Right atrium auricular region (tissue), 2 donors: ENCODE measurements at regions not wholly inside any gene's neighbourhood (a gene's known extent, or its start where the extent isn't known, plus 50 kb on each side); places are given as distances from the start of the nearest gene placed in this dataset.

ENCODE experiments used
- DNase-seq: peaks from one replicate; pipeline ENCODE4 v3.0.0-alpha.2; 2019; ENCODE audit warnings: low spot score
- H3K27ac ChIP-seq, 2 donors: fragments of 200-600 bp; sonication (generic); 1 replicate in 1 of 2; 2 replicates in 1 of 2; pipeline ENCODE4 v1.5.1; 2016 to 2019
- H3K27me3 ChIP-seq, 2 donors: fragments of 200-600 bp; sonication (generic); one replicate each; pipeline versions ENCODE4 v1.5.1 to v1.6.0; 2017 to 2019
- H3K36me3 ChIP-seq: fragments of 200-600 bp; sonication (generic); one replicate; pipeline ENCODE4 v1.5.1; 2016
- H3K4me1 ChIP-seq, 2 donors: fragments of 200-600 bp; sonication (generic); one replicate each; pipeline versions ENCODE4 v1.5.1 to v1.6.0; 2017 to 2019
- H3K4me3 ChIP-seq, 2 donors: fragments of 200-600 bp; sonication (generic); 1 replicate in 1 of 2; 2 replicates in 1 of 2; pipeline ENCODE4 v1.5.1; 2017 to 2019; ENCODE audit warnings: mild to moderate bottlenecking in 1 of 2, moderate library complexity in 1 of 2
- H3K9me3 ChIP-seq, 2 donors: fragments of 200-600 bp; sonication (generic); one replicate each; pipeline ENCODE4 v1.5.1; 2019
- CTCF ChIP-seq, 2 donors: fragments of 200-600 bp; sonication (generic); IDR thresholded peaks; one replicate each; pipeline ENCODE4 v1.5.1; 2019; ENCODE audit warnings: antibody characterized with exemption in 2 of 2

GRCh38 chr4:129223945-129224344, 128.0 kb downstream of the C4orf33 start:
- Histone ChIP-seq H3K4me3 (no peak overlapping the region), H3K36me3 (no peaks in the 10 kb centered on the region), H3K27ac (no peak overlapping the region), H3K4me1 (no peaks in the 10 kb centered on the region), H3K27me3 (no peaks in the 10 kb centered on the region), H3K9me3 (no peaks in the 10 kb centered on the region)
- TF ChIP-seq CTCF (IDR thresholded peaks at IDR 0.05) = no peak
- DNase-seq = no peak

- H3K27me3 ChIP-seq = no peaks in the 10 kb centered on the region
- no peak for TF ChIP-seq CTCF (IDR thresholded peaks at IDR 0.05)
- H3K4me1 ChIP-seq = no peaks in the 10 kb centered on the region
- H3K27ac ChIP-seq = no peak overlapping the region
- no peak for DNase-seq
- no peaks in the 10 kb centered on the region for H3K36me3 ChIP-seq
- no peaks in the 10 kb centered on the region for H3K9me3 ChIP-seq
- H3K4me3 ChIP-seq = no peak overlapping the region
Measured at GRCh38 chr4:129230846-129231245, 134.9 kb downstream of the C4orf33 start.

- TF ChIP-seq CTCF (IDR thresholded peaks at IDR 0.05) = no peak
- no peak for DNase-seq
Measured at GRCh38 chr4:129231945-129232588, 136.1 kb downstream of the C4orf33 start.

GRCh38 chr4:129232589-129233337, 136.8 kb downstream of the C4orf33 start:
- Histone ChIP-seq H3K27me3 (no peaks in the 10 kb centered on the region), H3K27ac (no peak overlapping the region), H3K4me3 (no peak overlapping the region), H3K4me1 (no peaks in the 10 kb centered on the region), H3K36me3 (no peaks in the 10 kb centered on the region), H3K9me3 (no peaks in the 10 kb centered on the region)
- no peak for DNase-seq
- TF ChIP-seq CTCF (IDR thresholded peaks at IDR 0.05) = no peak

More at GRCh38 chr4:129231945-129232588, 136.1 kb downstream of the C4orf33 start:
- H3K27me3 ChIP-seq = no peaks in the 10 kb centered on the region
- H3K36me3 ChIP-seq = no peaks in the 10 kb centered on the region
- no peak overlapping the region for H3K27ac ChIP-seq
- H3K4me3 ChIP-seq = no peak overlapping the region
- no peaks in the 10 kb centered on the region for H3K4me1 ChIP-seq
- H3K9me3 ChIP-seq = no peaks in the 10 kb centered on the region

- Histone ChIP-seq H3K4me1 (no peaks in the 10 kb centered on the region), H3K27me3 (no peaks in the 10 kb centered on the region), H3K4me3 (no peak overlapping the region), H3K9me3 (no peaks in the 10 kb centered on the region), H3K36me3 (no peaks in the 10 kb centered on the region), H3K27ac (no peak overlapping the region)
- no peak for DNase-seq
- no peak for TF ChIP-seq CTCF (IDR thresholded peaks at IDR 0.05)
Measured at GRCh38 chr4:129233691-129234090, 137.7 kb downstream of the C4orf33 start.
